Stimulated activated CD4-positive, alpha-beta T cell treated with anti-CD3 and anti-CD28 coated beads, Interleukin-15, amount 100 ng/mL, for 48 hours (primary cell): ENCODE measurements at regions not wholly inside any gene's neighbourhood (a gene's known extent, or its start where the extent isn't known, plus 50 kb on each side); places are given as distances from the start of the nearest gene placed in this dataset.
"Not testable (repeated sequence)": the region's sequence is repeated elsewhere in the genome, so short reads cannot be mapped to it uniquely, and the experiment has no call there.

Experiments
- DNase-seq, 2 donors: peaks; one replicate each; pipeline ENCODE4 v3.0.0-alpha.2; 2020; ENCODE audit warnings: low read depth in 2 of 2

- DNase-seq, result not testable (repeated sequence)
Observed at GRCh38 chr6:104676679-104677078, 183.0 kb downstream of the HACE1 start.

DNA sequence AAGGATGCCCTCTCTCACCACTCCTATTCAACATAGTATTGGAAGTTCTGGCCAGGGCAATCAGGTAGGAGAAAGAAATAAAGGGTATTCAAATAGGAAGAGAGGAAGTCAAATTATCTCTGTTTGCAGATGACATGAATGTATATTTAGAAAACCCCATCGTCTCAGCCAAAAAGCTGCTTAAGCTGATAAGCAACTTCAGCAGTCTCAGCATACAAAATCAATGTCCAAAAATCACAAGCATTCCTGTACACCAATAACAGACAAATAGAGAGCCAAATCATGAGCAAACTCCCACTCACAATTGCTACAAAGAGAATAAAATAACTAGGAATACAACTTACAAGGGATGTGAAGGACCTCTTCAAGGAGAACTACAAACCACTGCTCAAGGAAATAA is 184.6 kb downstream of the HACE1 start:
- not testable (repeated sequence) for DNase-seq

DNA sequence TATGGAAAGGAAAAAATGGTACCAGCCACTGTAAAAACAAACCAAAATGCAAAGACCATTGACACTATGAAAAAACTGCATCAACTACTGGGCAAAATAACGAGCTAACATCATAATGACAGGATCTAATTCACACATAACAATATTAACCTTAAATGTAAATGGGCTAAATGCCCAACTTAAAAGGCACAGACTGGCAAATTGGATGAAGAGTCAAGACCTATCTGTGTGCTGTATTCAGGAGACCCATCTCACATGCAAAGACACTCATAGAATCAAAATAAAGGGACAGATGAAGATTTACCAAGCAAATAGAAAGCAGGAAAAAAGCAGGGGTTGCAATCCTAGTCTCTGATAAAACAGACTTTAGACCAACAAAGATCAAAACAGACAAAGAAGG is 186.6 kb downstream of the HACE1 start:
- not testable (repeated sequence) for DNase-seq

GRCh38 chr6:104671591-104671891 is 188.2 kb downstream of the HACE1 start:
- not testable (repeated sequence) for DNase-seq

- not testable (repeated sequence) for DNase-seq
Observed at GRCh38 chr6:104670834-104671590, 188.7 kb downstream of the HACE1 start.

DNA sequence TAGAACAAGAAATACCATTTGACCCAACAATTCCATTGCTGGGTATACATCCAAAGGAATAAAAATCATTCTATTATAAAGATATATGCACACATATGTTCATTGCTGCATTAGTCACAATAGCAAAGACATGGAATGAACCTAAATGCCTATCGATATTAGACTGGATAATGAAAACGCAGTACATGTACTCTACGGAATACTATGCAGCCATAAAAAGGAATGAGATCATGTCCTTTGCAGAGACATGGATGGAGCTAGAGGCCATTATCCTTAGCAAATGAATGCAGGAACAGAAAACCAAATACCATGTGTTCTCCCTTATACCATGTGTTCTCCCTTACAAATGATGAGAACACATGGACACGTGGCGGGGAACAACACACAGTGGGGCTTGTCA is 190.2 kb downstream of the HACE1 start:
- no peak for DNase-seq

GRCh38 chr6:104656235-104656634 is 203.5 kb downstream of the HACE1 start:
- no peak for DNase-seq

- no peak for DNase-seq
Observed at GRCh38 chr6:104653781-104654180, 205.9 kb downstream of the HACE1 start.

- no peak for DNase-seq
Observed at GRCh38 chr6:104648347-104648746, 211.4 kb downstream of the HACE1 start.

GRCh38 chr6:104644848-104645247 is 214.9 kb downstream of the HACE1 start:
- DNase-seq, result no peak

GRCh38 chr6:104642871-104643270 is 216.8 kb downstream of the HACE1 start:
- DNase-seq, result no peak

GRCh38 chr6:104640761-104641160 is 219.0 kb downstream of the HACE1 start:
- no peak for DNase-seq

DNA sequence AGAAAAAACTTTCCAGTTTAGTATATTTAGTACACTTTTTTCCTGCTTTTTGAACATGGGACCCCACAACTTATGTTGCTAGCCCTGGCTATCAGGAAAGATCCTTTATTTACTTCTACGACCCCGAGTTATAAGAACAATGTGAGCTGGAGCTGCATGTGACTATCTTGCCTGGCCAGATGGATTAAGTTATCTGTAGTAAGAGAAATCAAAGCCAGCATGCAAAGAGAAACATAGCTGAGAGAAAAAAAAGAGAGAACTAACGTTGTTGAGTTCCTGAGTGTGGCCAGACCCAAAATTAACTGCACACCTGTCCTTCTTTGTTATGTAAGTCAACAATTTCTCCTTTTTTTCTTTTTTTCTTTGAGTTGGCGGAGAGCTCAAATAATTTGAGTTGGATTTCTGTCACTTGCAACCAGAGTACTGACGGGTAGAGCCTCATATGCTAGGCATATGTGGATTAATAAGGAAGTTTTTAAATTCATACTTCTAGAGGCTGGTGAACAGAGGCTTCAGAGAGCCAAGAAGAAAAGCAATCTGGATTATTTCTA is 219.5 kb downstream of the HACE1 start:
- no peak for DNase-seq

DNA sequence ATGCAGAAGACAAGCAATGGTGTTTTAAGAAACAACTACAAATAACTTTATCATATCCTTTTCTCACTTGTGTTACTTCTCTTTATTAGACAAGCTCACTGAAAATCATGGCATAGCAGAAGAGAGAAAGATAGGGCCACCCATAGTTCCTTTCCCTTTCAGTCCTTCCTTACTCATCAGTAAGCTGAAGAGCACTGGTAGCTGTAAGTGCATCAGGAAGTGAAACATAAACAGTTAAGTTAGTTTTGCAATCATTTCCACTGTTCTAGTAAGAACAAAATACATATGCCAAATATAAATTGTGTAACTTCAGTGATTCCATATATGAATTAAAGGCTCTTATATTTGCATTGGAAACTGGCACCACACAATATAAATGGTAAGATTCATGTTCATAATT is 220.1 kb downstream of the HACE1 start:
- no peak for DNase-seq

DNA sequence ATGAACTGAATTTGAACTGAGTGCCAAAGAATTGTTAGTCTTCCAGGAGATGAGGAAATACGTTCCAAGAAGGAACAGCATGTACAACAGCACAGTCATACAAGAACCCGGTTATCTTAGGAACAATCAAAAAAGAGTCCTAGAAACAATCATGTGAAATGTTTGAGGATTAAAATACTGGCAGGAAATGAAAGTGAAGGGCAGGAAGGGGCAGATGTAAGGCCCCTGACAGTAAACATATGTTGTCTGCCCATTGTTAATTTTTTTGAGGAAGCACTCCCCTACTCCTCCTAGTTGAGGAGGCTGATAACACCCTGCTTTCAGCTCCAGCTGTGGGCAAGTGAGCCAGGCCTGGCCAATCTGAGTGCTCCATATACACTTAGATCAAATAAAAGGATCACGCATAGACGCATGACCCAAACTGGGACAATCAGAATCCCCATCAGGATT is 220.9 kb downstream of the HACE1 start:
- DNase-seq, result no peak

- no peak for DNase-seq
Observed at GRCh38 chr6:104633125-104633524, 226.6 kb downstream of the HACE1 start.

DNA sequence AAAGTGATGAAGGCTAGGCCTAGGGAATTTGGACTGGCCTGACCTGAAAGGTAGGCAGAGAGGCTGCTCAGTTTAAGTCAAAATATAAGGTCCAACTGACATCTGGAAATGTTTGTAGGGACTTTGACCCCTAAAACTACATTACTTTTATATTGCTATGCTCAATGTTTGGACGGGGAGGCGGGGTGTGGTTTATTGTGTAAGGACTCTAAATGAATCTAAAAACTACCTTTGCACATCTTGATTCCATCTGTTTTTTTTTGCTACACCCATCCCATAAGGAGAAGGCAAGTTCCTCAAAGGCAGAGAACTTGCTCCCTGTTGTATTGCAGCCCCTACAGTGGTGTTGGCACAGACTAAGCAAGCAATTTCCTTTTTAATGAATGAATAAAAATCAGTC is 227.1 kb downstream of the HACE1 start:
- no peak for DNase-seq

DNA sequence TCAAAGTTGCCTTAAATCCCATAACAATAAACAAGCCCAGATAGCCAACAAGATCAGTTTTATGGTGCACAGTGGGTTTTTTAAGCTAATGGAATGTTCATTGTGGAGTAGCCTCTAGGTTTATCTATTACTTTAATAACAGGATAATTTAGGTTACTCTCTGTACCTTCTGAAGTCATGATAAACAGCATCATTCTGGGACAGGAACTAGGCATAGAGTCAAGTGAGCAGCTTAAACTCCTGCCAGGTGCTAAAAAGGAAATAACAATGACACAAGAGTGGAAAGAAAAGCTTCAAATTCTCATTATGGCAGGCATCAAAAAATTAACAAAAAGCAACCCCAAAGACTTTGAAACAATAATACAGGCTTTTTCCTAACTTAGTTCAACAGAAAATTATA is 228.8 kb downstream of the HACE1 start:
- no peak for DNase-seq

- no peak for DNase-seq
Observed at GRCh38 chr6:104630522-104630921, 229.2 kb downstream of the HACE1 start.

- DNase-seq, result no peak
Observed at GRCh38 chr6:104629826-104630225, 229.9 kb downstream of the HACE1 start.

DNA sequence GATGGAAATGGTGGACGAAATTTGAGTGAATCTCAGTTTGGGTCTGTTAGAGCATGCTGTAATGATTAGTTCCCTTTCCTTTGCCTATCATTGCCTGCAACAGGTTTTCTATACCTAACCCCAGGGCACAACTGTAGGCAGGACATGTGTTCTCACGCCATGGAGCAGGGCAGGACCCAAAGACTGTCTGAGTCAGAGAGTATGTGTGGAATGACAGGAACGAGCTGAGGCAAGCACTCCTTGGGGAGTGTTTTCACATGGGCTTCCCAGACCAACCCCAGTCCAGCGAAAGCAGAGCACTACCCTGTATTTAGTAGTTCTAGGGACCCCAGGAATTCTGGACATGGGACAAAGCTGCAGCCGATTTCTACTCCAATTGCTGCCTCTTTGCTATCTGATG is 234.2 kb downstream of the HACE1 start:
- no peak for DNase-seq

DNA sequence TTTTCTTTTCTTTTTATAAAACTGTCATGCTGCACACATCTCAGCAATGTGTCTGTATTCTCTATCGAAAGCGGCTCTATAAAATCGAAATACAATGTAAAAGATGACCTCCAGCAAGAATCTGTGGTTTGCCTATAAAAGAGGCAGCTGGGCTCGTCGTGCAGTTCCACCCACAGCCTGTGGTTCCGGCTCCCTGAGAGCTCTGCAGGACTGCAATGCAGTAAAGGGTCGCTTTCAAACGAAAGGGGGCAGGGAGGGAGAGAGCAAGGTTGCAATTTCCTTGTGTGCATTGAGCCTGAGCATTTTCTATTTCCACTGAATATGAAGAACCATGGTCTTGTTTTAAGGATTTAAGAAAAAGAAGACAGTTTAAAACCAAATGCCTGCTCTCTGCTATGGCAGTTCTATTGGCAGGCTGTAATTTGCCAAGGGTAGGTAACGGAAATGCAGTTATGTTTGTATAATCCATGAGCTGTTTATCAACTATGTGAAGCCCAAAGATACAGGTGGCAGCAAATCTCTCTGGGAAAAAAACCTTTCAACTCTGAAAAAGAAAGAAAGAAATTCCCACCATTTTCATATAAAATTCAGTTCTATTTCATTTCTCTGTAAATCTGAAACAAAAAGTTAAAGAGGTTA is 236.5 kb downstream of the HACE1 start:
- no peak for DNase-seq

DNA sequence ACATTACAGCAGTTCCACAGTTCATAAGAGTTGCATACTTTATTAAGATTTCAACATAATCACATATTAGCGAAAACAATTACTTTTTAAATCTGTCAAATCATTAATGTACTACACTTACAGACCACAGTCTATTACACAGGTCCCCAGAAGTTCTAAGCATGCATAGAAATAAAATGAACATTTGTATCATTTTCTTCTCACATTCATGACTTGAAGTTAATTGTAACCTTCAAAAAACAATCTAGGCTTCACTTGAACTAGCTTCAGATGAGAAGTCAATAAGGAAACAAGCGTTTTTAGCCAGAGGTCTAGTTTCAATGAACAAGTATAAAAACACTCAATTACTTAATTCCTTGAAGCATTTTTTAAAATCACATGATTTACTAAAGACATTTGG is 238.3 kb downstream of the HACE1 start:
- DNase-seq, result no peak
